Neutrophil (primary cell): ENCODE measurements at regions not wholly inside any gene's neighbourhood (a gene's known extent, or its start where the extent isn't known, plus 50 kb on each side); places are given as distances from the start of the nearest gene placed in this dataset.

ENCODE experiments used
- H3K27ac ChIP-seq: fragments of 200-600 bp; sonication (generic); 2 replicates; pipeline ENCODE4 v1.5.1; 2016; ENCODE audit warnings: mild to moderate bottlenecking, moderate library complexity
- H3K27me3 ChIP-seq: fragments of 200-600 bp; sonication (generic); 2 replicates; pipeline ENCODE4 v1.6.0; 2016; ENCODE audit warnings: mild to moderate bottlenecking
- H3K36me3 ChIP-seq: fragments of 200-600 bp; sonication (generic); 2 replicates; pipeline ENCODE4 v1.5.1; 2017
- H3K4me1 ChIP-seq, 2 experiments: fragments of 200-600 bp in 1 of 2; sonication (generic) in 1 of 2; 1 replicate in 1 of 2; 2 replicates in 1 of 2; pipeline versions ENCODE4 v1.5.1 to v1.6.1; 2013 to 2016; ENCODE audit warnings: low read depth in 1 of 2, low read length in 1 of 2, mild to moderate bottlenecking in 1 of 2, moderate library complexity in 1 of 2; ENCODE audit not compliant: control insufficient read depth in 1 of 2, insufficient read depth in 1 of 2
- H3K4me3 ChIP-seq, 2 experiments: fragments of 200-600 bp in 1 of 2; sonication (generic) in 1 of 2; 1 replicate in 1 of 2; 2 replicates in 1 of 2; pipeline ENCODE4 v1.5.1; 2013 to 2016; ENCODE audit warnings: low read depth in 1 of 2, low read length in 1 of 2, mild to moderate bottlenecking in 1 of 2, moderate library complexity in 1 of 2
- H3K9me3 ChIP-seq: fragments of 200-600 bp; sonication (generic); 2 replicates; pipeline ENCODE4 v1.5.1; 2016
- CTCF ChIP-seq: fragments of 200-600 bp; sonication (generic); IDR thresholded peaks from 2 replicates; pipeline ENCODE4 v1.5.1; 2016; ENCODE audit warnings: antibody characterized with exemption

DNA sequence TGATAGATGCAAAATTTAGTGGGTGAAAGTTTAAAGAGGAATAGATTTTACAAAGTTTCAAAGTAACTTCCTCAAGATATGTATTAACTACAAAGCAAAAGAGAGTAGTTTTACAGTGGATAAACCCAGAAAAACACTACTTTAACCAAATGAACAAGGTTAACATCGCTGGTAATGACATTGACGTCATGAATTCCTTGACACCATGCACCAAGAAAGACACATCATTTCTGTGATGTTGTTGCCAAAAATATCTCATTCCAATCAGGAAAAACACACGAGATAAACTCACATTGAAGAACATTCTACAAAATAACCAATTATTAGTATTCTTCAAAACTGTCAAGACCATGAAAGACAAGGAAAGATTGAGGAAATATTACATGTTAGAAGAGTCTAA lies 605.6 kb upstream of the SETBP1 start:
- Histone ChIP-seq H3K4me1 (no peaks in the 10 kb centered on the region), H3K9me3 (no peaks in the 10 kb centered on the region), H3K4me3 (no peak overlapping the region), H3K27me3 (no peaks in the 10 kb centered on the region), H3K36me3 (no peaks in the 10 kb centered on the region), H3K27ac (no peak overlapping the region)
- TF ChIP-seq CTCF: no peak

DNA sequence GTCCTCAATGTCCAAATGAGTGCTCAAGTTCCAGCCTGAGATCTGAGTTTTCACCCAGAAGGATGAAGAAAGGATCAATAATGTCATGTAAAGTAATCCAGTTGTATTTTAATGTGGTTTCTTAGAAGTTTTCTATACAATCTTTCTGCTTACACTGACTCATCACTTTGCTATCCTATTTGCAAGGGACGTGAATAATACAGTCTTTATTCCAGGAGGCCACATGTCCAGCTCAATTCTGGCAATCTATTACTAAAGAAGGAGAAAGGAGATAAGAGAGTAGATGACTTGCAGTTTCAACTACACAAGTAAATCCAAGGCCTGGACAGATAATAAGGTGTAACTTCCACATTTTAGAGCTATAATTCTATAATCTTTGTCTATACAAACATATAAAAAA lies 601.1 kb upstream of the SETBP1 start:
- H3K4me1 ChIP-seq: no peaks in the 10 kb centered on the region
- no peaks in the 10 kb centered on the region for H3K27me3 ChIP-seq
- H3K9me3 ChIP-seq: no peaks in the 10 kb centered on the region
- no peaks in the 10 kb centered on the region for H3K36me3 ChIP-seq
- no peak overlapping the region for H3K4me3 ChIP-seq
- TF ChIP-seq CTCF: no peak
- H3K27ac ChIP-seq: no peak overlapping the region

GRCh38 chr18:44080054-44080453 lies 600.6 kb upstream of the SETBP1 start:
- no peak for TF ChIP-seq CTCF
- no peak overlapping the region for H3K27ac ChIP-seq
- H3K4me3 ChIP-seq: no peak overlapping the region
- H3K27me3 ChIP-seq: no peaks in the 10 kb centered on the region
- no peaks in the 10 kb centered on the region for H3K36me3 ChIP-seq
- H3K4me1 ChIP-seq: no peaks in the 10 kb centered on the region
- H3K9me3 ChIP-seq: no peaks in the 10 kb centered on the region

GRCh38 chr18:44089732-44090131 lies 591.0 kb upstream of the SETBP1 start:
- Histone ChIP-seq H3K4me3 (no peak overlapping the region), H3K27me3 (no peaks in the 10 kb centered on the region), H3K9me3 (no peaks in the 10 kb centered on the region), H3K4me1 (no peaks in the 10 kb centered on the region), H3K27ac (no peak overlapping the region), H3K36me3 (no peaks in the 10 kb centered on the region)
- no peak for TF ChIP-seq CTCF

- no peak for TF ChIP-seq CTCF
- Histone ChIP-seq H3K4me1 (no peaks in the 10 kb centered on the region), H3K27ac (no peak overlapping the region), H3K9me3 (no peaks in the 10 kb centered on the region), H3K27me3 (no peaks in the 10 kb centered on the region), H3K36me3 (no peaks in the 10 kb centered on the region), H3K4me3 (no peak overlapping the region)
These were observed 590.2 kb upstream of the SETBP1 start for GRCh38 chr18:44090453-44090852.

DNA sequence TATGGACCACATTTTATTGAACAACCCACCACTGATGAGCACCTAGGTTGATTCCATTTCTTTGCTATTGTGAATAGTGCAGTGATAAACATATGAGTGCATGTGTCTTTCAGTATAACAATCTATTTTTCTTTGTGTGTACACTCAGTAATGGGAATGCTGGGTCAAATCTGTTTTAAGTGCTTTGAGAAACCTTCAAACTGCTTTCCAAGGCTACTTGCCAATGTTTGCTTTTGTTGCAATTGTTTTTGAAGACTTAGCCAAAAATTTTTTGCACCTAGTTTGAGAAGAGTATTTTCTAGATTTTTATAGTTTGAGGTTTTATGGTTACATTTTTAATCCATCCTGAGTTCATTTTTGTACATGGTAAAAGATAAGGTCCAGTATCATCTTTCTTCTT lies 587.4 kb upstream of the SETBP1 start:
- Histone ChIP-seq H3K4me1 (no peaks in the 10 kb centered on the region), H3K9me3 (no peaks in the 10 kb centered on the region), H3K36me3 (no peaks in the 10 kb centered on the region), H3K27me3 (no peaks in the 10 kb centered on the region), H3K4me3 (no peak overlapping the region), H3K27ac (no peak overlapping the region)
- TF ChIP-seq CTCF: no peak
